HG02763 (cell line): ENCODE measurements at regions not wholly inside any gene's neighbourhood (a gene's known extent, or its start where the extent isn't known, plus 50 kb on each side); places are given as distances from the start of the nearest gene placed in this dataset.

Experiments
- ATAC-seq: cut with Tn5 transposase; IDR thresholded peaks from one replicate; pipeline ENCODE4 v1.9.1; 2021; ENCODE audit warnings: mild to moderate bottlenecking, moderate library complexity; ENCODE audit not compliant: unreplicated experiment

- ATAC-seq: no peak
These were observed 98.6 kb downstream of the IRF2BPL start for GRCh38 chr14:76929927-76930326.

DNA sequence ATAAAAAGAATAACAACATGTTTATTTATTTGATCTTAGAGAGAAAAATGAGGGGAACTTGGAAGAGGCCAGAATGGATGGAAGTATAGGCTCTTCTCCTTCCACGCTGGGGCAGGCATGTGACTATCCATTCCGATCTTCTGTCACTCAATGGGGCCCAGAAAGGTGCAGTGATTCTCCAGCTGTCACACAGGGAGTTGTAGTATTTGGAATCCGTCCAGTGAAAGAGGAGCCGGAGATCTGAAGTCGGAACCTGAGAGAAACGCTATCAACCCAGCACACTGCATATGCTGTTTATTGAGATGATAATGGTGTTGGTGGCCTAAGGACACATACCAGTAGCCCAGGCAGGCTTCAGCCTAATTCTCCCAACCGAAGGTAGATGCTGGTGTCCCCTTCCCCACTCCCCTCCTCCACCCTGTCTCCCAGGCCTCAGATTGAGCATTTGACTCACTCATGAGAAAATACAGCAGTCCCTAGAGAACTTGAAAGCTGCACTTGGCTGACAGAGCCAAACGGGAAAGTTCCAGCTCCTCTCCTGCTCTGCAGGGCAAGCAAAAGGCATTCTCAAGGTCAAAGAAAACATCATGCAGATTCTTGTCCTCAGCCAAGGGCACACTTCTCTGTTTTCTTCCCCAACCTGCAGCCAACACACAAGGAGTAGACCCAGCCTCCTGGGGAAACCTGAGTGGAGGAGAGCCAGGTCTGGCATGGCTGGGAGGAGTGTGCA, 100.4 kb downstream of the IRF2BPL start:
- ATAC-seq: no peak

DNA sequence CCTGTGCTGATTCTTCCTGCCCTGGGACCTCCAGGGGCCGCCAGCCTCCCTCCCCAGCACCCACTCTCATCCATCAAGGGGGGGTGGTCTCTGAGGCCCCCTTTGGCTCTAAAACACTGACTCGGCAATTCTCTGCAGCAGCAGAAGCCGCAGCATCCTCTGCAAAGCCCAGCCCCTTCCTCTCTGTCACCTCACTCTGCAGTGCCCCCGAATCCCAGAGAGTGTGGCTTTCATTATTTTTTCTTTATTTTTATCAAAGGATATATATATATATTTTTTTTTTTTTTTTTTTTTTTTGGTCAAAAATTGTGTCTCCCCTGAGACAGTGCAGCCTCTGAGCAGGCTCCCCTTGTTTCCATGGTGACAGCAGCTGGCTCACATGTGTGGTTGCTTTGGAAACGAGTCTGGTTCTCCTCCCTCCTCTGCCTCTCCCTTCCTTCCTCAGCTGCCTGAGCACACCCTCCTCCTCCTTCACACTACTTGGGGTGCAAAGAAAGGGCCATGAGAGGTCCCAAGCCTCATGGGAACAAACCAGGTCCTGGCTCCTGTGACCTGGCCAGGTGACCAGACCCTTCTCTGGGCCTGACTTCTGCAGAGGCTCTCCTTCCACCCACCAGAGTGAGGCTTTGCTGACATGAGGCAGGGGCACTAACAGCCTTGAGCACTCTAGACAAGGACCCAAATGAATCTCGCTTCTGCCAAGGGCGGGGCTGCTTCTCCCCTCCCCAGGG, 100.5 kb downstream of the LRRC74A start:
- no peak for ATAC-seq

GRCh38 chr14:76925097-76925441, 98.9 kb downstream of the LRRC74A start:
- ATAC-seq: no peak

- no peak for ATAC-seq
These were observed 98.3 kb downstream of the LRRC74A start for GRCh38 chr14:76924371-76925096.

DNA sequence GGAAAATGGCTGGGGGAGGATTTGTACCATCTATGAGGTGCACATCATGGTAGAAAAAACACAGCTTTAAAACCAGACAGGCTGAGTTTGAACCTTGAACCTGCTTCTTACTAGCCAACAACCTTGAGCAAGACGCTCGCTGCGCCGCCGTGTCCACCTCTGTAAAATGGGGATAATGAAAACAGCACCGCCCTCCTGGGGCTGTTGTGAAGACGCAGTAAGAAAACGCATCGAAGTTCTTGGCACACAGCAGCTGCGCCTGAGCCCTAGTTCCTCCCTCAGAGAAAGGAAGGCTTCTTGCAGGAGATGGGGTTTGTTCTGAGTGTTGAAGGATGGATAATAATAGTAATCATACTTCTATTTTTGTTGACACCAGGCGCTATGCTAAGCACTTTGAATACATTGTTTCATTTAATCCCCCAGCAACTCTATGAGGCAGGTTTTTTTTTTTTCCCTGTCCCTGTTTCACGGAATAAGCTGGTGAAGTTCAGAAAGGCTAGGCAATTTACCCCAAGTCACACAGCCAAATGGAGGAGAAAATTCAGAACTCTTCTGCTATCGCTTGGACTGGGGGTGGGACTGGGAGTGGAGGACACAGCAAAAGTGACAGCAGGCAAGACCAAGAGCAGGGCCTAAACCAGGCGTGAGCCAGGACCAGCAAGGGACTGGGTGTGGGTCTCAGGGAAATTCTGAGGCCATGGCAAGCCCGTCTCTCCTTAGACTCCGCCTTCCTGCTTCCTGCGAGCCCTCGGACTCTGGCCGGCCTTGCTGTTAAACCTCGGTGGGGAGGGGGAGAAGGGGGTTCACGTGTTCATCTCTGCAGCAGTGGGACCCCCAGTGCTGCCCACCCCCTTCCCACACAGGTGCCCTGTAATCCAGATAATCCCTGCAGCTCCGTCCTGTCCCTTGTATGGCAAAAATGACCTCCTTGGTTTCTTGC, 97.5 kb downstream of the LRRC74A start:
- no peak for ATAC-seq

GRCh38 chr14:76922584-76922983, 96.4 kb downstream of the LRRC74A start:
- no peak for ATAC-seq

GRCh38 chr14:76922092-76922491, 95.9 kb downstream of the LRRC74A start:
- ATAC-seq: no peak

- ATAC-seq: no peak
These were observed 94.8 kb downstream of the LRRC74A start for GRCh38 chr14:76921088-76921399.

DNA sequence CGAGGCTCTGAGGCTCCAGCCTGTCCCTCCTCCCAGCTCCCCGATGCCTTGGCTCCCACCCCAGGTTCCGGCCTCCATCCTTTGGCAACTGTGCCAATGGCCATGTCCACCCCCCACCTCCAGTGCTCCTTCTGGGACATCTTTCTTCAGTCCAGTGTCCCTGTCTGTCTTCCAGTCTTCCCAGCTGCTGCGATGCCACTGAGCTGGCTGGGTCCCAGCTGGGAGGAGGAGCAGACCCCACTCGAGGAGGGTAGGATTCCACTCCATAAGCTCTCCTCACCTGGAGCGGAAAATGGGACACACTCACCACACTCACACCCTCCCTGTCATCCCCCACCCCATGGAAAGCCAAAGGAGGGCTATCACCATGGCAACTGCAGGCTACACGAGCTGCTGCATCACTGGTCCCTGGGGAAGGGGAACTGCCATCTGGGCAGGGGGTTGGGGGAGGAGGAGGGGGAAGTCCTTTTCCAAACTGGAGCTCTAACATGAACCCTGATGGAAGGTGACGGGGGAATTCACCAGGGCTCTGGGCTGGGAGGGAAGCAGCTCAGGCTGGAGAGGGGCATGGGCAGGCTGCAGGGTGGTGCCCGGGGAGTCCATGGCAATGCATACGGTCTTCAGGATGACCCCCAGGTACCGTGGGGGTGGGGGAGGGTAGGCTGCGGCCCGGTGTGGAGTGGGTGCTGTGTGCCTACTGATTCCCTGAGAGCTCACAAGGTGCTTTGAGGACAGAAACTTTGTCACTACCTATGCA, 94.3 kb downstream of the LRRC74A start:
- ATAC-seq: no peak

DNA sequence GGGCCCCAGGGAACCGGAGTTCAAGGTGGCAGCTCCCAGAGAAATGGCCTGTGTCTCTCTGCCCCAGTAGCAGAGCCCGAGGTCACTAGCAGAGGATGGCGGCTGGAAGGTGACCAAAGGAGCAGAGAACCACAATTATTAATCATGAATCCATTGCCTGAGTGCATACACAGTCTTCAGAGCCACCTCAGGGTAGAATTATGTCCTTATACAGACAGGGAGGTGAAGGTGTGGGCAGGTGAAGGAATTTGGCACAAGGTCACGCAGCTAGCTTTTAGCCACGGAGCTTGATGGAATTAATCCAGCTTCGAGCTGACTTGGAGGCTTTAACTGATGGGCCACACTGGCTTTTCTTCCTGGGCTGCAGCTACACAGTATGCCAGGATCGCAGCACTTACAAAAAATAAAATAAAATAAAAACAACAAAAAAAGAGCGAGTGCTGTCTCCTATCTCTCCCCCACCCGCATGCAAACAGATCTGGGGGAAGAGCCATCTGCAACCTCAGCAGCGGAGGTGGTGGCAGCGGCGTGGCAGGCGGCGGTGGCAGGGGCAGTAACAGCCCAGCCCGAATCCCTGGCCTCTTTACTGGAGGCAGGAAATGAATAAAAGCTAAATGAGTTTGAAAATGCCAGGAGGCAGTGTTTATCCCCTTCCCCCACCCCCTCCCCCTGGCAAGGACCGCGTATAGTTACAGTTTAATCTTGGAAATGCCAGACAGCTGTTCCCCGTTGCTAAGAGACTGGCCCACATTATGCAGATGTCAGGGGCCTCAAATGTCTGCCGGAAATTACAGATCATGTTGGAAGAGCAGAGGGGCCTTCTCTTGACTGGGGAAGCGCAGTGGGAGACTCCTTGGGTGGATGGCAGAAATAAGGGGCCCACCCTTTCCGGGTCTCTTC, 93.5 kb downstream of the LRRC74A start:
- no peak for ATAC-seq
